GM12878 (cell line): ENCODE measurements at regions not wholly inside any gene's neighbourhood (a gene's known extent, or its start where the extent isn't known, plus 50 kb on each side); places are given as distances from the start of the nearest gene placed in this dataset.
"Not testable (repeated sequence)": the region's sequence is repeated elsewhere in the genome, so short reads cannot be mapped to it uniquely, and the experiment has no call there.

Experiments used
- ATAC-seq: fragments of 200-7000 bp; cut with Tn5 transposase; 3 replicates; pipeline ENCODE4 v1.9.1; 2020; ENCODE audit warnings: mild to moderate bottlenecking, moderate library complexity
- BruUV-seq: library from RNA; stranded (reverse); fragments of 400-500 nt; replicated peaks from 2 replicates; lab custom pipeline; 2021; lab: Mats Ljungman, UMichigan
- CTCF ChIA-PET: fragments of 300-600 bp; sonication (Branson Sonifier 250); formaldehyde crosslinking; extraction: SDS; loops from one replicate; lab custom pipeline; 2021; ENCODE audit warnings: inconsistent platforms; lab: Yijun Ruan, JAX
- POLR2A ChIA-PET: fragments of 350-600 bp; formaldehyde crosslinking; extraction: SDS; loops from one replicate; lab custom pipeline; 2021; ENCODE audit warnings: inconsistent platforms; lab: Charles Lee
- RAD21 ChIA-PET: fragments of 300-600 bp; sonication (Branson Sonifier 250); formaldehyde crosslinking; loops from one replicate; lab custom pipeline; 2023; ENCODE audit warnings: antibody characterized with exemption; ENCODE audit not compliant: unreplicated experiment; lab: Charles Lee
- SMC1A ChIA-PET: fragments of 300-600 bp; sonication (Branson Sonifier 250); formaldehyde crosslinking; loops from one replicate; lab custom pipeline; 2023; ENCODE audit not compliant: unreplicated experiment, uncharacterized antibody; lab: Charles Lee
- DNase-seq: peaks from one replicate; pipeline ENCODE4 v3.0.0-alpha.2; 2011; ENCODE audit warnings: low read depth, low spot score
- FAIRE-seq: peaks from 3 replicates; lab custom pipeline; 2011; peaks lifted over from hg19 to GRCh38; lab: Jason Lieb, UNC
- H2AFZ ChIP-seq: 2 replicates; pipeline ENCODE4 v1.6.0; 2011; ENCODE audit warnings: low read depth, low read length, control low read depth; ENCODE audit not compliant: control insufficient read depth
- H3K27ac ChIP-seq: 2 replicates; pipeline ENCODE4 v1.5.1; 2011; ENCODE audit warnings: control low read depth; ENCODE audit not compliant: control insufficient read depth, insufficient read depth
- H3K27me3 ChIP-seq, 2 experiments: replicated peaks in 1 of 2; 2 replicates each; pipeline versions ENCODE4 v1.6.0 to v1.6.1; 2011; ENCODE audit warnings: low read length in 1 of 2; ENCODE audit not compliant: control insufficient read depth in 2 of 2, insufficient read depth in 2 of 2
- H3K36me3 ChIP-seq, 2 experiments: 2 replicates each; pipeline ENCODE4 v1.5.1; 2011; ENCODE audit warnings: low read length in 1 of 2; ENCODE audit not compliant: control insufficient read depth in 2 of 2, insufficient read depth in 2 of 2
- H3K4me1 ChIP-seq: 2 replicates; pipeline ENCODE4 v1.6.1; 2011; ENCODE audit warnings: mild to moderate bottlenecking, low read length, moderate library complexity, mixed read lengths; ENCODE audit not compliant: control insufficient read depth, insufficient read depth
- H3K4me2 ChIP-seq: 2 replicates; pipeline ENCODE4 v1.6.0; 2011; ENCODE audit warnings: control low read depth; ENCODE audit not compliant: control insufficient read depth, insufficient read depth
- H3K4me3 ChIP-seq: fragments of 200-600 bp; sonication (generic); 2 replicates; pipeline ENCODE4 v1.5.1; 2016
- H3K79me2 ChIP-seq: 2 replicates; pipeline ENCODE4 v1.6.0; 2011; ENCODE audit warnings: low read length; ENCODE audit not compliant: control insufficient read depth, insufficient read depth
- H3K9ac ChIP-seq: 2 replicates; pipeline ENCODE4 v1.8.0; 2011; ENCODE audit warnings: low read length, control low read depth, mixed read lengths; ENCODE audit not compliant: control insufficient read depth, insufficient read depth
- H3K9me3 ChIP-seq: replicated peaks from 3 replicates; pipeline ENCODE4 v1.5.1; 2011; ENCODE audit warnings: mild to moderate bottlenecking, low read length; ENCODE audit not compliant: control insufficient read depth, insufficient read depth
- H4K20me1 ChIP-seq: 2 replicates; pipeline ENCODE4 v1.6.0; 2011; ENCODE audit not compliant: control insufficient read depth, insufficient read depth
- RAD21 ChIP-seq: IDR thresholded peaks from 2 replicates; pipeline ENCODE4 v1.6.1; 2011; ENCODE audit warnings: mild to moderate bottlenecking, low read depth, low read length, moderate library complexity; ENCODE audit not compliant: insufficient read depth
- SMC3 ChIP-seq: IDR thresholded peaks from 2 replicates; pipeline ENCODE4 v1.6.1; 2011; ENCODE audit warnings: low read length, improper control_type of control experiment, borderline replicate concordance
- WGBS: methylation state at CpG from one replicate; pipeline ENCODE4 v1.1.6; 2016; ENCODE audit warnings: low lambda C conversion rate; ENCODE audit not compliant: insufficient replicate concordance, insufficient coverage; ENCODE audit errors: missing lambda C conversion rate; 5-methylcytosine and 5-hydroxymethylcytosine counted together
- in situ Hi-C: fragments of 300-500 bp; cut with MboI; formaldehyde crosslinking; loops from 9 replicates; pipeline ENCODE4 v1.14.3; 2018; ENCODE audit warnings: mixed read lengths
- intact Hi-C: fragments of 100-400 bp; cut with micrococcal nuclease; formaldehyde crosslinking; loops from one replicate; pipeline ENCODE4 v1.14.2; 2022; ENCODE audit not compliant: unreplicated experiment
- TF ChIP-seq, protein P1 (sequence below), 3 experiments: IDR thresholded peaks in 2 of 3; conservative IDR thresholded peaks in 1 of 3; 2 replicates each; pipeline ENCODE4 v1.5.1; 2011; ENCODE audit warnings: low read depth in 3 of 3, low read length in 3 of 3, mild to moderate bottlenecking in 3 of 3, control low read depth in 2 of 3, moderate library complexity in 2 of 3, inconsistent platforms in 1 of 3, mixed read lengths in 1 of 3; ENCODE audit not compliant: control insufficient read depth in 2 of 3, insufficient read depth in 1 of 3; ENCODE audit errors: extremely low read depth in 1 of 3

DNA sequence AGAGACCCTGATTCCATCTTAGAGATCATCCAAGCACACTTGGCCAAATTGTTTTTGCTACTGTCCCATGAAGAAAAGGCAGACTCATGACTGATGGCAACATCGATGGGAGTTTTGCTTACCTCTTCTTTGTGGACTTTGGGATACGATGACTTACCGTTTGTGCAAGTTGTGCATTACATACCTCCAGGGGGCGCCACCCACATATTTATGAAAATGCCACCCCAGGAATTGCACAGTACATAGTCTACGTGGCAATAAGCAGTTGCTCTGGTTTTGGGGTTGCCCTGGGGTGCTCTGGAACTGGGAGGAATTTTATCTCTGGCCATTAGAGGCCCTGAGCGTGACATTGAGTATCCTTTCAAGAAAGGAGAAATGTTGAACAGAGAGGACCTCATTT lies 139.0 kb upstream of the CCZ1B start:
- H3K4me3 ChIP-seq, H3K4me2 ChIP-seq, in situ Hi-C loops, H2AFZ ChIP-seq, H3K9ac ChIP-seq, DNase-seq, H3K79me2 ChIP-seq, H3K27ac ChIP-seq, H4K20me1 ChIP-seq, FAIRE-seq, RAD21 ChIA-PET, H3K36me3 ChIP-seq, POLR2A ChIA-PET, ATAC-seq, BruUV-seq, H3K9me3 ChIP-seq, H3K4me1 ChIP-seq, H3K27me3 ChIP-seq: not testable (repeated sequence)
- ChIA-PET SMC1A (interaction anchor here (2.6 kb wide), 1 partner anchor 138 kb away, joined by 5 read pairs; no protein-coding TSS in a partner anchor), CTCF (interaction anchor here (0.8 kb wide), 1 partner anchor 132 kb away, joined by 3 read pairs; no protein-coding TSS in a partner anchor)
- WGBS: 27% methylated on average over 6 of the region's 6 CpGs
- TF ChIP-seq, protein P1, sequence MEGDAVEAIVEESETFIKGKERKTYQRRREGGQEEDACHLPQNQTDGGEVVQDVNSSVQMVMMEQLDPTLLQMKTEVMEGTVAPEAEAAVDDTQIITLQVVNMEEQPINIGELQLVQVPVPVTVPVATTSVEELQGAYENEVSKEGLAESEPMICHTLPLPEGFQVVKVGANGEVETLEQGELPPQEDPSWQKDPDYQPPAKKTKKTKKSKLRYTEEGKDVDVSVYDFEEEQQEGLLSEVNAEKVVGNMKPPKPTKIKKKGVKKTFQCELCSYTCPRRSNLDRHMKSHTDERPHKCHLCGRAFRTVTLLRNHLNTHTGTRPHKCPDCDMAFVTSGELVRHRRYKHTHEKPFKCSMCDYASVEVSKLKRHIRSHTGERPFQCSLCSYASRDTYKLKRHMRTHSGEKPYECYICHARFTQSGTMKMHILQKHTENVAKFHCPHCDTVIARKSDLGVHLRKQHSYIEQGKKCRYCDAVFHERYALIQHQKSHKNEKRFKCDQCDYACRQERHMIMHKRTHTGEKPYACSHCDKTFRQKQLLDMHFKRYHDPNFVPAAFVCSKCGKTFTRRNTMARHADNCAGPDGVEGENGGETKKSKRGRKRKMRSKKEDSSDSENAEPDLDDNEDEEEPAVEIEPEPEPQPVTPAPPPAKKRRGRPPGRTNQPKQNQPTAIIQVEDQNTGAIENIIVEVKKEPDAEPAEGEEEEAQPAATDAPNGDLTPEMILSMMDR (IDR thresholded peaks at IDR 0.05 in 2 of 3, conservative IDR thresholded peaks at IDR 0.05 in 1 of 3; ENCODE audit: control insufficient read depth in 2 of 3, extremely low read depth in 1 of 3, insufficient read depth in 1 of 3, low read depth in 3 of 3, low read length in 3 of 3): peak; percentile 17 to 20 (median 19); a peak in 3 of 6 replicates
- peak; percentile 24; the same call in 1 of the 2 replicates for TF ChIP-seq SMC3
- peak; percentile 44 for TF ChIP-seq RAD21
- intact Hi-C loops: loop anchor here (2.0 to 10.0 kb wide), 3 partner anchors 138 to 1330 kb away; no protein-coding TSS in a partner anchor

DNA sequence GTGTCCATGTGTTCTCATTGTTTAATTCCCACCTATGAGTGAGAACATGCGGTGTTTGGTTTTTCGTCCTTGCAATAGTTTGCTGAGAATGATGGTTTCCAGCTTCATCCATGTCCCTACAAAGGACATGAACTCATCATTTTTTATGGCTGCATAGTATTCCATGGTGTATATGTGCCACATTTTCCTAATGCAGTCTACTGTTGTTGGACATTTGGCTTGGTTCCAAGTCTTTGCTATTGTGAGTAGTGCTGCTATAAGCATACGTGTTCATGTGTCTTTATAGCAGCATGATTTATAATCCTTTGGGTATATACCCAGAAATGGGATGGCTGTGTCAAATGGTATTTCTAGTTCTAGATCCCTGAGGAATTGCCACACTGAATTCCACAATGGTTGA lies 144.1 kb upstream of the CCZ1B start:
- H3K36me3 ChIP-seq, H3K4me1 ChIP-seq, H3K27ac ChIP-seq, H2AFZ ChIP-seq, H3K79me2 ChIP-seq, FAIRE-seq, BruUV-seq, ATAC-seq, POLR2A ChIA-PET, H3K9me3 ChIP-seq, DNase-seq, intact Hi-C loops, SMC1A ChIA-PET, RAD21 ChIA-PET, CTCF ChIA-PET, H4K20me1 ChIP-seq, H3K4me3 ChIP-seq, H3K9ac ChIP-seq, in situ Hi-C loops, H3K27me3 ChIP-seq, H3K4me2 ChIP-seq: not testable (repeated sequence)
- 100% methylated on average over 1 of the region's 3 CpGs for WGBS

DNA sequence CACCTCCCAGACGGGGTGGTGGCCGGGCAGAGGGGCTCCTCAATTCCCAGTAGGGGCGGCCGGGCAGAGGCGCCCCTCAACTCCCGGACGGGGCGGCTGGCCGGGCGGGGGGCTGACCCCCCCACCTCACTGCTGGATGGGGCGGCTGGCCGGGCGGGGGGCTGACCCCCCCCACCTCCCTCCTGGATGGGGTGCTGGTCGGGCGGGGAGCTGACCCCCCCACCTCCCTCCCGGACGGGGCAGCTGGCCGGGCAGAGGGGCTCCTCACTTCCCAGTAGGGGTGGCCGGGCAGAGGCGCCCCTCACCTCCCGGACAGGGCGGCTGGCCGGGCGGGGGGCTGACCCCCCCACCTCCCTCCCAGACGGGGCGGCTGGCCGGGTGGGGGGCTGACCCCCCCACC lies 148.8 kb upstream of the CCZ1B start:
- H3K4me2 ChIP-seq, CTCF ChIA-PET, H2AFZ ChIP-seq, intact Hi-C loops, RAD21 ChIA-PET, H3K4me1 ChIP-seq, H3K79me2 ChIP-seq, H3K27ac ChIP-seq, BruUV-seq, DNase-seq, H3K9ac ChIP-seq, H3K36me3 ChIP-seq, H3K27me3 ChIP-seq, ATAC-seq, SMC1A ChIA-PET, FAIRE-seq, H3K4me3 ChIP-seq, H4K20me1 ChIP-seq, H3K9me3 ChIP-seq, POLR2A ChIA-PET, in situ Hi-C loops: not testable (repeated sequence)
- WGBS: 77% methylated on average over 7 of the region's 27 CpGs
